HG03565 (cell line): ENCODE measurements at regions not wholly inside any gene's neighbourhood (a gene's known extent, or its start where the extent isn't known, plus 50 kb on each side); places are given as distances from the start of the nearest gene placed in this dataset.
"Not testable (repeated sequence)": the region's sequence is repeated elsewhere in the genome, so short reads cannot be mapped to it uniquely, and the experiment has no call there.

Experiments
- ATAC-seq: cut with Tn5 transposase; IDR thresholded peaks from one replicate; pipeline ENCODE4 v1.9.1; 2021; ENCODE audit warnings: mild to moderate bottlenecking, moderate library complexity; ENCODE audit not compliant: unreplicated experiment

- no peak for ATAC-seq
Measured at GRCh38 chr14:88929656-88930436, 105.4 kb downstream of the TTC8 start.

GRCh38 chr14:88931321-88932110 is 107.1 kb downstream of the TTC8 start:
- no peak for ATAC-seq

GRCh38 chr14:88933191-88933590 is 108.7 kb downstream of the TTC8 start:
- no peak for ATAC-seq

DNA sequence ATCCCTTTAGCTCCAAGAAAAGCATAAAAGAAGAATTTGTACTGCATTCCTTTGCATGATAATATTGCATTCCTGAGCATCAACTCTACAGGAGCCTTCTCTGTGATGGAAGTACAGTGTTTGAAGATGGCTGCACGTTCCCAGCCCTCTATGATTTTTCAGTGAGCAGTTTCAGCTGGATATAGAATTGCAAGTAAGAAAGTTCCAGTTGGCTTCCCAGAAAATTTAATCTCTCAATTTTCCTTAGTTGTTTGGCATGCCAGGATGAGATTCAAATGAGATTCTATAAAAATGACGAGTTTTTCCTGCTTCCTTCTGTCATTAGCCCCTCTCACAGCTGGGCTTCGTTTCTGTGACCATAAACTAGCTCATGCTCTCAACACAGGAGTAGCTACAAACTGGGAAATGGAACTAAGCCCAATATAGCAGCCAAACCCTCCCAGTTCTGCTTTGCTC is 109.9 kb downstream of the TTC8 start:
- ATAC-seq: no peak

DNA sequence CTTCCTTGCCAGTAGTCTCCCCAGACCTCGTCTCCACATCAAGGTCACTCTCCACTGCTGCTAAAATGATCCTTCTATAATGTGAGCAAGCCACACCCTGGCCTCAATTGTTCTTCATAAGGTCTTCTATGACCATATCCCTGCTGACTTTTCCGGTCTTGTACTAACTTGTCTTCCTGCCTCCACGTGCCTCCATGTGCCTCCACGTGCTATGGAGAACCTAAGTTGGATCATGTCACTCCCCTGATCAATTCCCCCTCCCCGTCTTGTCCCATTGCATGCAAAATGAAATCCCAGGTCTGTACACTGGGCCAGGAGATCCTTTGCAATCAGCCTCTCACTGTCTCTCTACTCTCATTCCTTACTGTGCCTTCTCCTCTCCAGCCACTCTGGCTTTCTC is 110.6 kb downstream of the TTC8 start:
- no peak for ATAC-seq

GRCh38 chr14:88937706-88938105 is 113.3 kb downstream of the TTC8 start:
- no peak for ATAC-seq

DNA sequence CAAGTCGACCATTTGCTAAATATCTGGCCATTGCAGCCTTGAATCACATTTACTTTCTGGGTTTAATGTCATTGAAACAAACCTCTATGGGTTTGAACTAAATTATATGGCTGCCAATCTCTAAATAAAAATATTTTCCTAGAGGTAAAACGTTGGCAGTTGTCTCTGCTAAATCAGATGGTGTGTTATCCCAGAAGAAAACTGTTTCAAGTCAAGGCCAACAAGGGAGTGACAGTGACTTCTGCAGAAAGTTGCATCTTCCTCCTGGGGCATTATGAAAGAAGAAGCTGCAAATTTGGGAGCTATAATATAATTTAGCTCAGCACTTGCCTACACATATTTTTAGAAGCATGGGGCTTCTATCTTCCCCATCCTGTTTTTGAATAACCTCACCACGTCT is 116.2 kb downstream of the TTC8 start:
- no peak for ATAC-seq

DNA sequence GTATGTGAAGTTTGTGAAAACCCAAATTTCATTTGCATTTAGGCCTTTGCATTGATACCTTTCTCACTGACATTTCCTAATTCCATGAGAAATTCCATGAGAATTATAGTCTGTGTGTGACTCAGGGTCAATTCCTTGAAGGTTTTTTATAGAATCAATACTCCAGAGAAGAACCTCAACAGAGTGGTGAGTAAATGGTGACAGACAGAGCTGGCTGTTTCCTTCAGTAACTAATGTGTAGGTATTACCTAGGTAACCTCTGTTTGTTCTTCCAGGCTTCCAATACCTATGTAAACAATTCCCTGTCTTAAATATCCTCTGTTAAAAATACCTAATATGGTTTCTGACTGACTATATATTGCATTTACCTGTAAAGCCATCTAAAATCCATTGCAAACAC is 117.0 kb downstream of the TTC8 start:
- ATAC-seq: no peak

DNA sequence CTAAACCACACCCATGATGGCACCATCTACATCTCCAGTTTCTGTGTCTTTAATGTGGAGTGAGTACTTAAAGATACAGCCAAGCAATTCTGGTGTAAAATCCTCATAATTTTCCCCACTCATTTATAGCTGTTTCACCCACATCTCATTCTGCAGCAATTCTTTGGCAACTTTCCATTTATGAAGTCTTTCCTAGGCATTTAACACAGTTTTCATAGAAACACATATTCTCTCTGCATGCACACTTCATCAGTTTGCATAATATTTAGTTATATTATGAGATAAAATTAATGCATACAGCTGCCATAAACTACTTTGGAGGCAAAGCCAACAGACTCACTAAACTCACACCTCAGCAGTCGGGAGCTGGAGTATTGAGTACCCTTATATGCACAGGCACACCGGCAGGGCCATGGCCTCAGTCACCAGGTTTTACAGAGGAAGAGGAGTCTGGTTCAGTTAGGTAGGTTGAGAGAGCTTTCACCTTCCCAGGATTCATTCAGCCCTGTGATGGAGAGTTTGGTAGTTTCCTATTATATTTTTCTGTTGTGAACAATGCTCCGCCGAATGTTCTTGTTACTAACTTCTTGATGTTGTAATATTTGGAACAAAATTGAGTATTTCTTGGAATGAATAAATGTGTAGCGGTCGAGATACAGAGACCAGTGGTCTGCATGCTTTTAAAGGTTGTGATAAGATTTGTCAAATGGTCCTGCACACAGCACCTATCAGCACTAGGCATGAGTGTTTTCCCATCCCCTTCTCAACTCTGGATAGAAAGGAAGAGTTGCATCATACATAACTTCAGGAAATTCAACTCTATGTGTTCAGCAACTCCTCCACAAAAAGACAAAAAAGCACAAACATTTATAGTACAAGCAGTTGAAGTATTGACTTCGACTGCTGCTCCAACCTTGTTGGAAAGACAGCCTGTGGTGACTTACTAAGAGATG is 123.5 kb downstream of the TTC8 start:
- no peak for ATAC-seq

DNA sequence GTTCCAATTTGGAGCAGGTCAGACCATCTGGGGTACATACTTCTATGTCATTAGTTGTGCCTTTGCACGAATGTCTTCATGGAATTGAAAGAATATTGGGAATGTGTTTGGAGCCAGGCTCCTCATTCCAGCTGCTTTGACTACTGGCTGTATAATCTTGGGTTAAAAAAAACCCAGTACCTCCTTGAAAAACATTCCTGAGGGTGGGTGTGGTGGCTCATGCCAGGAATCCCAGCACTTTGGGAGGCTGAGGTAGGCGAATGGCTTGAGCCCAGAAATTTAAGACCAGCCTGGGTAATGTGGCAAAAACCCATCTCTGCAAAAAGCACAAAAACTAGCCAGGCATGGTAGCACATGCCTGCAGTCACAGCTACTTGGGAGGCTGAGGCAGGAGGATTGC is 125.6 kb downstream of the TTC8 start:
- ATAC-seq: no peak

GRCh38 chr14:88951370-88951769 is 126.9 kb downstream of the TTC8 start:
- ATAC-seq: no peak

DNA sequence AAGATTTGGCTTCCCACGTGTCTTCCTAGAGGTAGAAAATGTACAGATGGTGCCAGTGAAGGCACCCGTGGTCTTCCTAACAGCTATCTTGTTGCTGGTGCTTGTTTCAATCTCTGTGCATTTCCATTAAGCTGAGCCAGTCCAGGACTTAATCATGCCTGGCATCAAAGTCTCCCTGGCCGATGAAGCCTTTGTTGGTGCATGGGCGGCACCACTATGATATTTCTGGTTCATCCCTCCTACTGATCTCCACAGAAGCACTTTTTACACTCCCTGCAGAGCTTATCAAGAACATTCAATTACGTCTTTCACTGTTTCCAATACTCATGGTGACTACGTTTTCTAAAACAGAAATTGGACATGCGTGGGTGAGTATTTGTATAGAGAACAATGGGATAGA is 128.4 kb downstream of the TTC8 start:
- ATAC-seq: no peak

GRCh38 chr14:88955455-88955854 is 131.0 kb downstream of the TTC8 start:
- ATAC-seq: no peak

- ATAC-seq: no peak
Measured at GRCh38 chr14:88960496-88960895, 136.0 kb downstream of the TTC8 start.

GRCh38 chr14:88961214-88961613 is 136.8 kb downstream of the TTC8 start:
- no peak for ATAC-seq

DNA sequence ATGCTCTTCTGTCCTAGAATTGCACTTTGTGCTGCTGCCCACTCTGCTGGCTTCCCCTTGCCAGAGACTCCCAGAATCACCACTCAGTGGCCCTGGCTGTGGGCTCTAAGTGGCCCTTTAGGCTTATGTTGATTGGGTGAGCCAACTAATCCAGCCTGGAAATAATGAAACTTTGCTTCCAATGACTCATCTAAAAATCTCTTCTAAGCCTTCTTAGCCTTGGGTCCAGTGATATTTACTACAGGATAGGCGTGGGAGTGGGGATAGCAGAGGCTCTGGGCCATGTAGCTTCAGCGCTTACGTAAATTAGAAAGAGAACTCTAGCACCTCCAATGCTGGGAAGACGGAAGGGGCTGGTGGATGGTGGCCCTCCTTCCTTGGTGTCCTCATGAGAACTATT is 137.9 kb downstream of the TTC8 start:
- no peak for ATAC-seq

GRCh38 chr14:88967299-88967698 is 142.8 kb downstream of the TTC8 start:
- no peak for ATAC-seq

- no peak for ATAC-seq
Measured at GRCh38 chr14:88975043-88975830, 150.8 kb downstream of the TTC8 start.

DNA sequence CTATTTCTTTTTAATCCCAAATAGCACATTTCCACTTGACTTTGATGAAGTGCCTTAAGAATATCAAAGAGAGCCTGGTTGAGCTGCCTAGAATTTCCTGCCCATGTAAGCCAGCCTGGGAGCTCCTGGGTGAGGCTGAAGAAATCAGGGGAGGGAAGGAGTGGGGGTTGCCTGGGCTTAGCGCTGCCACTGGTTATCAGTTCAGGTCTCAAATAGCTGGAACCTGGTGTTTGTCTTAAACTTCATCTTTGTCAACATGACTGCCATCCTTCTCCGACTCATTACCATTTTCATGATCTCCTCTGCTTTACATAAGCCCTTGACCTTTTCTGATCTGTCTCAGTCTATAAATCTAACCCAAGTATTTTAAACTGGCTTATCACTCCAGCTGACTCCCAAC is 151.5 kb downstream of the TTC8 start:
- ATAC-seq: no peak

GRCh38 chr14:88980907-88981306 is 156.5 kb downstream of the TTC8 start:
- ATAC-seq: not testable (repeated sequence)
